NCI-H345 treated with DMSO at 0.1 percent for 48 hours (cell line): ENCODE measurements at regions not wholly inside any gene's neighbourhood (a gene's known extent, or its start where the extent isn't known, plus 50 kb on each side); places are given as distances from the start of the nearest gene placed in this dataset.

ENCODE experiments used
- DNase-seq: peaks from one replicate; lab custom pipeline; 2025; ENCODE audit not compliant: unreplicated experiment; lab: John Stamatoyannopoulos, UW

DNA sequence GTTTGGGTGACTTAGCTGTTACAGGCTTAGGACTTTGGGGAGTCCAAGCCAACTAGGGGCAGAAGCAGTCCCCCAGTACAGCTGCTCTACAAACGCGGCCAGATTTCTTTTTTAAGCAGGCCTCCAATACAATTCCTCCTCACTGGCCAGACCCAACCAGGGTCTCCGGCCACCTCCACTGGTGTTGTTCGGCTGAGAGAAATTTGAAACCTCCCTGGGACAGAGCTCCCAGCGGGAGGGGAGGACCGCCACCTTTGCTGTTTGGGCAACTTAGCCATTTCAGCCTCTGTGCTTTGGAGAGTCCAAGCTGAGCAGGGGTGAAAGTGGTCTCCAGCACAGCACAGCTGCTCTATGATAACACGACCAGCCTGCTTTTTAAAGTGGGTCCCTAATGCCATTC lies 59.4 kb upstream of the KHDRBS2 start:
- DNase-seq: no peak

DNA sequence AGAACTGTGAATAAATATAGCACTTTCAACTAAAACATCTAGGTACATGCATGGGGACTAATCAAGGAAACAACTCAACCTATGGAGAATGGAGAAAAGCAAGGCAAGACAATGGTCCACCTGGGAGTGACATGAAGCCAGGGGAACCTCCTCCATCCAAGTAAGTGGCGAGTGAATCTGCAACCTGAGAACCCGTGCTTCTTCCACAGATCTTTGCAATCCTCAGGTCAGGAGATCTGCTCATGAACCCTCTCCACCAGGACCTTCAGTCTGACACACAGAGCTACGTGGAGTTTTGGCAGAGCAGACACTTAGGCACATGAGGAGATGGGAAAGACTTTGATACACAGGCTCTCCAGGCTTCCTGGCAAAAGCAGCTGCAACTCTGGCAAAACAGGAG lies 58.8 kb upstream of the KHDRBS2 start:
- DNase-seq: no peak

DNA sequence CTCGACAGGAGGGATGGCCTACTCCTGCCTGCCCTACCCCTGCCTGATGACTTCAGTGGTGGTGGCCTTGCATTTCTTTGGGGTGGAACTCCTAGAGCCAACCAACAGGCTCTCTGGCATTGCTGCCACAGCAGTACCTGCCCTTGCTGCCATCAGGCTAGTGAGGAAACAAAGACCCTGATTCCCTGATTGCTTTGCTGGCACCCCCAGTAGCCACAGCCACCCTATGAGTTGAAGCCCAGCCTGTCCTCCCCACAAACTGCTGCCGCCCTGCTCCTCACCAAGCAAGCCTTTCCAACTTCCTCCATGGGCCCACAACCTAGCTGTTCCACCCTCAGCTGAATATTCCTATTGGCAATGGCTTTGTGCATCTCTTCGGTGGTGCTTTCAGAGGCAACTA lies 52.5 kb upstream of the KHDRBS2 start:
- no peak for DNase-seq
